Keratinocyte (primary cell): ENCODE measurements at regions not wholly inside any gene's neighbourhood (a gene's known extent, or its start where the extent isn't known, plus 50 kb on each side); places are given as distances from the start of the nearest gene placed in this dataset.

Source experiments
- DNase-seq: peaks from one replicate; pipeline ENCODE4 v3.0.0-alpha.2; 2011; ENCODE audit warnings: low read depth, missing footprints, low spot score
- FAIRE-seq: peaks from 2 replicates; lab custom pipeline; 2011; peaks lifted over from hg19 to GRCh38; lab: Jason Lieb, UNC
- H2AFZ ChIP-seq: 2 replicates; pipeline ENCODE4 v1.6.0; 2012; ENCODE audit warnings: low read length, control low read depth, inconsistent platforms; ENCODE audit not compliant: control insufficient read depth
- H3K27ac ChIP-seq: 2 replicates; pipeline ENCODE4 v1.5.1; 2011; ENCODE audit warnings: low read length; ENCODE audit not compliant: control insufficient read depth, insufficient read depth
- H3K27me3 ChIP-seq: 3 replicates; pipeline ENCODE4 v1.6.0; 2011; ENCODE audit warnings: low read length; ENCODE audit not compliant: control insufficient read depth, insufficient read depth; ENCODE audit errors: extremely low read depth
- H3K36me3 ChIP-seq, 2 experiments: 2 replicates in 1 of 2; 3 replicates in 1 of 2; pipeline ENCODE4 v1.5.1; 2011; ENCODE audit warnings: low read length in 2 of 2, mild to moderate bottlenecking in 1 of 2; ENCODE audit not compliant: control insufficient read depth in 2 of 2, insufficient read depth in 2 of 2; ENCODE audit errors: extremely low read depth in 1 of 2
- H3K4me1 ChIP-seq: 3 replicates; pipeline ENCODE4 v1.5.1; 2011; ENCODE audit warnings: low read length; ENCODE audit not compliant: control insufficient read depth, insufficient read depth; ENCODE audit errors: extremely low read depth
- H3K4me2 ChIP-seq: 3 replicates; pipeline ENCODE4 v1.6.0; 2011; ENCODE audit warnings: low read depth, low read length; ENCODE audit not compliant: control insufficient read depth, insufficient read depth; ENCODE audit errors: extremely low read depth
- H3K4me3 ChIP-seq, 3 experiments: fragments of 200-600 bp in 1 of 3; sonication (generic) in 1 of 3; 2 replicates in 2 of 3; 3 replicates in 1 of 3; pipeline ENCODE4 v1.5.1; 2011 to 2016; ENCODE audit warnings: low read length in 3 of 3, mild to moderate bottlenecking in 3 of 3, control low read depth in 2 of 3, inconsistent platforms in 1 of 3, low read depth in 1 of 3, mixed read lengths in 1 of 3, mixed run types in 1 of 3, moderate library complexity in 1 of 3; ENCODE audit not compliant: control insufficient read depth in 2 of 3, insufficient read depth in 2 of 3; ENCODE audit errors: extremely low read depth in 1 of 3
- H3K79me2 ChIP-seq: 2 replicates; pipeline ENCODE4 v1.6.0; 2012; ENCODE audit warnings: low read length; ENCODE audit not compliant: control insufficient read depth, insufficient read depth
- H3K9ac ChIP-seq: 3 replicates; pipeline ENCODE4 v1.6.0; 2011; ENCODE audit warnings: low read length; ENCODE audit not compliant: control insufficient read depth, insufficient read depth; ENCODE audit errors: extremely low read depth
- H3K9me1 ChIP-seq: 3 replicates; pipeline ENCODE4 v1.6.0; 2011; ENCODE audit warnings: low read length; ENCODE audit not compliant: control insufficient read depth, insufficient read depth; ENCODE audit errors: extremely low read depth
- H3K9me3 ChIP-seq: 2 replicates; pipeline ENCODE4 v1.5.1; 2012; ENCODE audit warnings: low read depth, low read length; ENCODE audit not compliant: control insufficient read depth
- H4K20me1 ChIP-seq: 3 replicates; pipeline ENCODE4 v1.6.0; 2011; ENCODE audit warnings: low read length; ENCODE audit not compliant: control insufficient read depth, insufficient read depth; ENCODE audit errors: extremely low read depth
- EZH2 ChIP-seq: IDR thresholded peaks from one replicate; pipeline ENCODE4 v1.6.1; 2012; ENCODE audit warnings: inconsistent platforms, mild to moderate bottlenecking, low read length, moderate library complexity
- dilution Hi-C: fragments of 300-500 bp; cut with MboI; formaldehyde crosslinking; loops from one replicate; pipeline ENCODE4 v1.7.0; 2020; ENCODE audit warnings: low sequenced_read_pairs; ENCODE audit not compliant: extremely low pct_ligation_motif_present
- TF ChIP-seq, protein P1 (sequence below), 3 experiments: IDR thresholded peaks in 1 of 3; conservative IDR thresholded peaks in 1 of 3; optimal IDR thresholded peaks in 1 of 3; 2 replicates in 2 of 3; 3 replicates in 1 of 3; pipeline versions ENCODE3 to v1.5.1; 2011; ENCODE audit warnings: low read length in 3 of 3, mild to moderate bottlenecking in 3 of 3, moderate library complexity in 2 of 3, control low read depth in 1 of 3, inconsistent platforms in 1 of 3; ENCODE audit not compliant: insufficient read depth in 2 of 3; ENCODE audit errors: extremely low read depth in 1 of 3

DNA sequence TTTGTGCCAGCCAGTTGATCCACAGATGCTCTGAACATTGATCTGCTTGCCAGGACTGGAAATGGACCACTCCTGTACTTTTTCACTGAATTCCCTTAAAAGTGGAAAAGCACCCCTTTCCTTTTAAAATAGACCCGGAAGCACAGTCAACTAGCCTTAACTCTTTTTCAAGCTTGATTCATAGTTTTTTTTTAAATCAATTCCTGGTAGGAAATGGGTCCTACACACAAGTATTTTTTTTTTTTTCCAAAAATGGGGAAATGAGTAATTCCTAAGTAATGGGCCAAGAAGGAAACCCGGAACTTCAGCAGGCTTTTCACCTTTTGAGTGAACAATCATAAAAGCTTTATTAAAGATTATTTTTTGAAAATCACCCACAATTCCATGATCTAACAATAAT is 234.4 kb upstream of the ADAMTS9 start:
- Histone ChIP-seq H3K4me2 (no peak overlapping the region), H3K9me1 (no peaks in the 10 kb centered on the region), H3K9ac (no peak overlapping the region), H3K27ac (no peak overlapping the region), H4K20me1 (no peaks in the 10 kb centered on the region), H2AFZ (no peak overlapping the region), H3K27me3 (no peaks in the 10 kb centered on the region), H3K4me3 (no peak overlapping the region), H3K4me1 (no peaks in the 10 kb centered on the region), H3K36me3 (no peaks in the 10 kb centered on the region), H3K9me3 (no peaks in the 10 kb centered on the region), H3K79me2 (no peaks in the 10 kb centered on the region)
- TF ChIP-seq, protein P1, sequence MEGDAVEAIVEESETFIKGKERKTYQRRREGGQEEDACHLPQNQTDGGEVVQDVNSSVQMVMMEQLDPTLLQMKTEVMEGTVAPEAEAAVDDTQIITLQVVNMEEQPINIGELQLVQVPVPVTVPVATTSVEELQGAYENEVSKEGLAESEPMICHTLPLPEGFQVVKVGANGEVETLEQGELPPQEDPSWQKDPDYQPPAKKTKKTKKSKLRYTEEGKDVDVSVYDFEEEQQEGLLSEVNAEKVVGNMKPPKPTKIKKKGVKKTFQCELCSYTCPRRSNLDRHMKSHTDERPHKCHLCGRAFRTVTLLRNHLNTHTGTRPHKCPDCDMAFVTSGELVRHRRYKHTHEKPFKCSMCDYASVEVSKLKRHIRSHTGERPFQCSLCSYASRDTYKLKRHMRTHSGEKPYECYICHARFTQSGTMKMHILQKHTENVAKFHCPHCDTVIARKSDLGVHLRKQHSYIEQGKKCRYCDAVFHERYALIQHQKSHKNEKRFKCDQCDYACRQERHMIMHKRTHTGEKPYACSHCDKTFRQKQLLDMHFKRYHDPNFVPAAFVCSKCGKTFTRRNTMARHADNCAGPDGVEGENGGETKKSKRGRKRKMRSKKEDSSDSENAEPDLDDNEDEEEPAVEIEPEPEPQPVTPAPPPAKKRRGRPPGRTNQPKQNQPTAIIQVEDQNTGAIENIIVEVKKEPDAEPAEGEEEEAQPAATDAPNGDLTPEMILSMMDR (optimal IDR thresholded peaks at IDR 0.05 in 1 of 3, IDR thresholded peaks at IDR 0.05 in 1 of 3, conservative IDR thresholded peaks at IDR 0.05 in 1 of 3; ENCODE audit: extremely low read depth in 1 of 3, insufficient read depth in 2 of 3, low read length in 3 of 3): no peak
- TF ChIP-seq EZH2: no peak
- no peak for FAIRE-seq
- no peak for DNase-seq
- dilution Hi-C loops: no loop called here

DNA sequence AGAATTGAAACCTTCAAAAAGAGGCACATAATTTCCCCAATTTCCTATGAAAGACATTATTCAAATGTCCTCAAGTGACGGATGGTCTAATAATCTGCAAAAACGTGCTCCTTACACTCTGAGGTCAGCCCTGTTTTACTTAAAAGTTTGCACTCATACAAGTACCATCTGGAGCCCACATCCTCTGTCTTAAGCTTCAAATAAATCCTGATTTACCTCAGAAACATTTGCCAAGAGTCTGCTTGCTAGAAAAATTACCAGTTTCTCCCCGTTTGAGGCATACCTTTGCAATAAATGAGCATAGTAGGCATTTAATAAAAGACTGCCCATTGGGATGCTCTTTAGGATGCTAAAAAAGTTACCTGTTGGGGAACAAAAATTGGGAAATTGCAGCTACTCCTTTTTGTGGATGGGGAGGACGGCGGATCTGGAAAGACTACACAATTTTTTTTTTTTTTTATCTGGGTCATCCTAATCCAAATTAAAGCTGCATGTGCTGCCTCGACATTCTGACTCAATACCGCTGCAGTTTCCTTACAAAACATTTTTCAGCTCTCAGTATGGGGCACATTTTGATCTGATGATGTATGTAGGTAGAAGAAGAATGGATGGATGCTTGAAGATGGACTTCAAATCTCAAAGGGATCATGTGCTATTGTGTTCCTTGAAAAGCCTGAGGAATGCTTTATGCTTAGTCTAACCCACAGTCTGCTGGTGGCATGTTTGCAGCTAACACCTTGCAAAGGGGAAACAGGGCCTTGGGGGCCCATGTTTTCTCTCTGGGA is 233.7 kb upstream of the ADAMTS9 start:
- Histone ChIP-seq H3K27me3 (no peaks in the 10 kb centered on the region), H3K4me3 (no peak overlapping the region), H3K4me1 (peaks cover 4% of the 10 kb centered on the region), H3K9me3 (no peaks in the 10 kb centered on the region), H3K9me1 (no peaks in the 10 kb centered on the region), H3K4me2 (no peak overlapping the region), H3K27ac (no peak overlapping the region), H3K9ac (no peak overlapping the region), H2AFZ (no peak overlapping the region), H4K20me1 (no peaks in the 10 kb centered on the region), H3K79me2 (no peaks in the 10 kb centered on the region), H3K36me3 (no peaks in the 10 kb centered on the region)
- dilution Hi-C loops: no loop called here
- DNase-seq: no peak
- no peak for TF ChIP-seq EZH2
- TF ChIP-seq, protein P1 (optimal IDR thresholded peaks at IDR 0.05 in 1 of 3, IDR thresholded peaks at IDR 0.05 in 1 of 3, conservative IDR thresholded peaks at IDR 0.05 in 1 of 3; ENCODE audit: extremely low read depth in 1 of 3, insufficient read depth in 2 of 3, low read length in 3 of 3): no peak
- FAIRE-seq: no peak
